Ishikawa (cell line): ENCODE measurements at regions not wholly inside any gene's neighbourhood (a gene's known extent, or its start where the extent isn't known, plus 50 kb on each side); places are given as distances from the start of the nearest gene placed in this dataset.

ENCODE experiments used
- CEBPB ChIP-seq: IDR thresholded peaks from 2 replicates; pipeline ENCODE4 v1.6.1; 2012
- EP300 ChIP-seq: IDR thresholded peaks from 2 replicates; pipeline ENCODE4 v1.6.1; 2012; ENCODE audit warnings: borderline replicate concordance
- FOXM1 ChIP-seq: IDR thresholded peaks from 2 replicates; pipeline ENCODE4 v1.6.1; 2012; ENCODE audit warnings: low read depth, borderline replicate concordance
- TAF1 ChIP-seq: IDR thresholded peaks from 2 replicates; pipeline ENCODE4 v1.6.1; 2012; ENCODE audit warnings: low read depth, mild to moderate bottlenecking
- TEAD4 ChIP-seq: IDR thresholded peaks from 2 replicates; pipeline ENCODE4 v1.6.1; 2012
- YY1 ChIP-seq: IDR thresholded peaks from 2 replicates; pipeline ENCODE4 v1.6.1; 2012; ENCODE audit warnings: low read depth
- TF ChIP-seq, protein P1 (sequence below): IDR thresholded peaks from 2 replicates; pipeline ENCODE4 v1.6.1; 2012; ENCODE audit warnings: low read depth, mild to moderate bottlenecking
- TF ChIP-seq, protein P2 (sequence below): IDR thresholded peaks from 2 replicates; pipeline ENCODE4 v1.6.1; 2012

DNA sequence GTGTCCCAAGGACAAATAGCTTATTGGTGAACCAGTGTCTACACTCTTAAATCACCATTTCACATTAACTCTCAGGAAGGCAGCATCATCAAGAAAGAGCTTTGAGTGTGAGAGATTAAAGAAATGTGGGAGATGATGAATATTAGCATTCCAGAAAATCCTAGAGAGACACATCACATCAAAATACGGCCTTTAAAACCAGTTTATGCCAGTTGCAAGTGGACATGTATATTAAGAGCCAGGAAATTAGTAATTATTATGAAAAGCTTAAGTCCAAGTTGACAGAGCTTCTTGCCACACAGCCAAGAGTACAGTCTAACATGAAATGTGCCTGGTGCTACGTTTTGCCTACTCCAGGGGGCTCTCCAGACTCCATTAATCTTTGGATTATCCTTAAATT, 503.0 kb upstream of the BOD1L1 start:
- TF ChIP-seq YY1 (no peak), CEBPB (no peak), EP300 (no peak), TAF1 (no peak), TEAD4 (no peak), FOXM1 (no peak)
- TF ChIP-seq, protein P1, sequence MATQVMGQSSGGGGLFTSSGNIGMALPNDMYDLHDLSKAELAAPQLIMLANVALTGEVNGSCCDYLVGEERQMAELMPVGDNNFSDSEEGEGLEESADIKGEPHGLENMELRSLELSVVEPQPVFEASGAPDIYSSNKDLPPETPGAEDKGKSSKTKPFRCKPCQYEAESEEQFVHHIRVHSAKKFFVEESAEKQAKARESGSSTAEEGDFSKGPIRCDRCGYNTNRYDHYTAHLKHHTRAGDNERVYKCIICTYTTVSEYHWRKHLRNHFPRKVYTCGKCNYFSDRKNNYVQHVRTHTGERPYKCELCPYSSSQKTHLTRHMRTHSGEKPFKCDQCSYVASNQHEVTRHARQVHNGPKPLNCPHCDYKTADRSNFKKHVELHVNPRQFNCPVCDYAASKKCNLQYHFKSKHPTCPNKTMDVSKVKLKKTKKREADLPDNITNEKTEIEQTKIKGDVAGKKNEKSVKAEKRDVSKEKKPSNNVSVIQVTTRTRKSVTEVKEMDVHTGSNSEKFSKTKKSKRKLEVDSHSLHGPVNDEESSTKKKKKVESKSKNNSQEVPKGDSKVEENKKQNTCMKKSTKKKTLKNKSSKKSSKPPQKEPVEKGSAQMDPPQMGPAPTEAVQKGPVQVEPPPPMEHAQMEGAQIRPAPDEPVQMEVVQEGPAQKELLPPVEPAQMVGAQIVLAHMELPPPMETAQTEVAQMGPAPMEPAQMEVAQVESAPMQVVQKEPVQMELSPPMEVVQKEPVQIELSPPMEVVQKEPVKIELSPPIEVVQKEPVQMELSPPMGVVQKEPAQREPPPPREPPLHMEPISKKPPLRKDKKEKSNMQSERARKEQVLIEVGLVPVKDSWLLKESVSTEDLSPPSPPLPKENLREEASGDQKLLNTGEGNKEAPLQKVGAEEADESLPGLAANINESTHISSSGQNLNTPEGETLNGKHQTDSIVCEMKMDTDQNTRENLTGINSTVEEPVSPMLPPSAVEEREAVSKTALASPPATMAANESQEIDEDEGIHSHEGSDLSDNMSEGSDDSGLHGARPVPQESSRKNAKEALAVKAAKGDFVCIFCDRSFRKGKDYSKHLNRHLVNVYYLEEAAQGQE = no peak
- TF ChIP-seq, protein P2, sequence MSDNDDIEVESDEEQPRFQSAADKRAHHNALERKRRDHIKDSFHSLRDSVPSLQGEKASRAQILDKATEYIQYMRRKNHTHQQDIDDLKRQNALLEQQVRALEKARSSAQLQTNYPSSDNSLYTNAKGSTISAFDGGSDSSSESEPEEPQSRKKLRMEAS = no peak
